ENCODE measurements at regions not wholly inside any gene's neighbourhood (a gene's known extent, or its start where the extent isn't known, plus 50 kb on each side); places are given as distances from the start of the nearest gene placed in this dataset.

DNA sequence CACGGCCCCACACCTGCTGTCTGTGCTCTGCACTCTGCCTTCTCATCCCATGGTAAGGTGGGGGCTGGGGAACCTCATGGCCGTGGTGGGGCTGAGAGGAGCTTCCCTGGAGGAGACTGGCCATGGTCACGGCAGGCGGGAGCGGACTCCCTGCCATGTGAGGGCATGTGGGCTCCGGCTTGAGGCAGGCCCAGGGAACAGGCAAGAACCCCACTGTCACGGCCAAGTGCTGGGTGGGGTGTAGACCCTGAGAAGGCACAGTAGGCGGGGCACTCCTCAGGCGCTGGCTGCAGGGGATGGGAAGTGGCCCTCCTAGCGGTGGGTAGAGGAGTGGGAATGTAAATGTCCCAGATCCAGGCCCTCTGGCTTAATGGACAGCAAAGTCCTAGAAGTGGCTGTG, 1262.7 kb downstream of the BRD1 start:
- TF ChIP-seq, protein P1, sequence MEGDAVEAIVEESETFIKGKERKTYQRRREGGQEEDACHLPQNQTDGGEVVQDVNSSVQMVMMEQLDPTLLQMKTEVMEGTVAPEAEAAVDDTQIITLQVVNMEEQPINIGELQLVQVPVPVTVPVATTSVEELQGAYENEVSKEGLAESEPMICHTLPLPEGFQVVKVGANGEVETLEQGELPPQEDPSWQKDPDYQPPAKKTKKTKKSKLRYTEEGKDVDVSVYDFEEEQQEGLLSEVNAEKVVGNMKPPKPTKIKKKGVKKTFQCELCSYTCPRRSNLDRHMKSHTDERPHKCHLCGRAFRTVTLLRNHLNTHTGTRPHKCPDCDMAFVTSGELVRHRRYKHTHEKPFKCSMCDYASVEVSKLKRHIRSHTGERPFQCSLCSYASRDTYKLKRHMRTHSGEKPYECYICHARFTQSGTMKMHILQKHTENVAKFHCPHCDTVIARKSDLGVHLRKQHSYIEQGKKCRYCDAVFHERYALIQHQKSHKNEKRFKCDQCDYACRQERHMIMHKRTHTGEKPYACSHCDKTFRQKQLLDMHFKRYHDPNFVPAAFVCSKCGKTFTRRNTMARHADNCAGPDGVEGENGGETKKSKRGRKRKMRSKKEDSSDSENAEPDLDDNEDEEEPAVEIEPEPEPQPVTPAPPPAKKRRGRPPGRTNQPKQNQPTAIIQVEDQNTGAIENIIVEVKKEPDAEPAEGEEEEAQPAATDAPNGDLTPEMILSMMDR (IDR thresholded peaks at IDR 0.05; ENCODE audit: low read depth, low read length): no peak
- no peak for TF ChIP-seq POLR2A (IDR thresholded peaks at IDR 0.05; ENCODE audit: extremely low read depth, insufficient read length)
- TF ChIP-seq, protein P2, sequence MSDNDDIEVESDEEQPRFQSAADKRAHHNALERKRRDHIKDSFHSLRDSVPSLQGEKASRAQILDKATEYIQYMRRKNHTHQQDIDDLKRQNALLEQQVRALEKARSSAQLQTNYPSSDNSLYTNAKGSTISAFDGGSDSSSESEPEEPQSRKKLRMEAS (IDR thresholded peaks at IDR 0.05; ENCODE audit: low read depth, low read length): no peak

Data from NB4 (cell line).